SK-N-DZ (cell line): ENCODE measurements at regions not wholly inside any gene's neighbourhood (a gene's known extent, or its start where the extent isn't known, plus 50 kb on each side); places are given as distances from the start of the nearest gene placed in this dataset.
"Not testable (repeated sequence)": the region's sequence is repeated elsewhere in the genome, so short reads cannot be mapped to it uniquely, and the experiment has no call there.

Experiments
- DNase-seq: peaks from one replicate; pipeline ENCODE4 v3.0.0-alpha.2; 2015; ENCODE audit warnings: low spot score

GRCh38 chr3:72008226-72008996 lies 223.5 kb upstream of the PROK2 start:
- no peak for DNase-seq

DNA sequence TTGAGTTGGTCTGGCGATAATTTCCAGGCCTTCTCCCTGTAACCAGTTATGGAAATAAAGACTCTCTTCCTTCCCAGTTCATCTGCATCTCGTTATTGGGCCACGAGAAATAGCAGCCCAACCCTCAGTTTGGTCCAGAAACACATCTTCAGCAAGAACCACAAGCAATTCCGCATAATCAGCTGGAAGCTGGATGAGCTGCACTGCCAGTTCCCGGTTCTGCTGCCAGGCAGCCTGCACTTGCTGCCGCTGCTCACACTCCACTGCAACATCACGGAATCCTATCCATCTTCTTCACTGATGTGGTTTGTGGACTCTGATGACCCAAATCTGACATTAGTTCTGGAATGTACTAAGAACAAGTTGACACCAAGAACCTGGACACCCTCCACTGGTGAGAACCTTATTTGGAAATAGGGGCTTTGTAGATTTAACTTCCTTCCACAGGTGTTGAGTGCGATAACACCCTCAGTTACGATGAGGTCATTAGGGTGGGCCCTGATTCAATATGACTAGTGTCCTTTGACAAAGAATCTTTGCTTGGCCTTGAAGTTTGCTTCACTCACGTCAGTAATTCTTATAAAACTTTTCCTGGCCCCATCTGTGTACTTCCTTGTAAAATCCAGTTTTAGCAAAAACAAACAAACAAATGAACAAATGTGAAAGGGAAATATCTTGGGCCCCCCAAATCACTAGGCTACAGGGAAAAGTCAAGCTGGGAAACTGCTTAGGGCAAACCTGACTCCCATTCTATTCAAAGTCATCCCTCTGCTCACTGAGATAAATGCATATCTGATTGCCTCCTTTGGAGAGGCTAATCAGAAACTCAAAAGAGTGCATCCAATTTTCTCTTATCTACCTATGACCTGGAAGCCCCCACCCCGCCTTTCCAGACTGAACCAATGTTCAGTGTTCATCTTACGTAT lies 221.9 kb upstream of the PROK2 start:
- DNase-seq, result no peak

DNA sequence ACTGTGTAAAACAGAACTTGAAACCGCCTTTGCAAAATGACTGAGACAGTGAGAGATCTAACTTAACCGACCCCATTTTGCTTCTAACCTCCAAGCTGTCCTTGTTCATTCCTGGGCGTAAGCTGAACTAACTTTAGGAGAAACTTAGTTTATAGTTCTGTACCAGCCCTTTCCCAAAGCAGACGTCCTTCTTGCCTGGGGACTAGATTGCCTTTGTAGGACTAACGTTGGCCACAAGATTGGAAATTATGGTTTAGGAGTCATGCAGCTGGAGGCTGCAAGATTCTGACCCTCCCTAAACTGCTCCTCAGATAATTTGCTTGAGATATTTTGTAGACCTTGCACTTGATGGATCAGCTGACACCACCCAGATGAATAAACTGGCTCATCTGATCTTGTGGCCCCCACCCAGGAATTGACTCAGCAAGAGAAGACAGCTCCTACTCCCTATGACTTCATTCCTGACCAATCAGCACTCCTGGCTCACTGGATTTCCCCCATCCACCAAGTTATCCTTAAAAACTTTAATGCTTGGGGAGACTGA lies 219.9 kb upstream of the PROK2 start:
- no peak for DNase-seq

DNA sequence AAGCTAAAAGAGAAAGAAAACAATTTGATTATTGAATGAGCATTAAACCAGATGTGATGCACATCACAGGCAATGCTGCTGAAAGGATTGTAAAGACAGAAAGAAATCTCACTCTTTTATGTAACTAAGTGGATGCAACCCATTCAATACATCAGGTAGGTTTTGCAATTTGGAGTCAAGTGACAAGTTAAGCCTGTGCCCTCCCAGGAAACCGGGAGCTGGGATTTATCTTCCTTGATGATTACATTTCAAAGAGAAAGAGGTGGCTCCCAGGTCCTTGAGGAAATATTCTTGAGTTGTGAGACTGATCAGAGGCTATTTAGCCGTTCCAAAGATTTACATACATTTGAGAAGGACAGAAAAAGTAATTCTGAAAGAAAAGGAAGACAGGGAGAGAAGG lies 219.0 kb upstream of the PROK2 start:
- no peak for DNase-seq

- no peak for DNase-seq
These were observed 216.8 kb upstream of the PROK2 start for GRCh38 chr3:72001758-72002157.

DNA sequence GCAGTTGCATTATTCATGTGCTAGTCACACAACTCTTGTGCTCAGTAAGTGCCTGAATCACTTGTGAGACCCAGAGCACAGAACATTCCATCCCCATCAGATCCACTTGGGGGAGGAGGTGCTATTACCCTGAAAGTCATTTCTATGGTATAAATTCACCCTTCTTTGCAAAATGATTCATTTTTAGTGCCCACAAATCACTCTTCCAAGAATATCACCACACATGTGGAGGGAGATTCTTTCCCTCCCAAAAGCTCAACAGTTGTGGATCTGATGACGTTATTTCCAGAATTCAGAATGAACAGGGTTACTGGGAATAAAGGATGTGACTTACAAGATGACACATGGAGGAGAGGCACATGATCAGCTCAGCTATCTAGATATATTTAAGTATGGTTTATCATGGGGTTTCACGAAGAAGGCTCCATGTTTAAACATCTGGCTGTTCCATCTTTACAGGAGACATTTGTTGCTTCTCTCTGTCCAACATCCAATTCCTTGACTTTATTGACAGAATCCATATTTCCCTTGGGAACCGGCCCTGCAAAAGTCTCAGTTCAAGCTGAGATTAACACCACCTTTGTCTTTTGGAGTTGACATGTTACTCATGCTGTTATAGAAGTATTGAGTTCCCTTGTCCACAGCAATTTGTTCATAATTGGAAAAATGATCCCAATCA lies 214.2 kb upstream of the PROK2 start:
- no peak for DNase-seq

GRCh38 chr3:71997066-71997653 lies 212.2 kb upstream of the PROK2 start:
- no peak for DNase-seq

GRCh38 chr3:71994906-71995305 lies 210.0 kb upstream of the PROK2 start:
- no peak for DNase-seq

- no peak for DNase-seq
These were observed 209.3 kb upstream of the PROK2 start for GRCh38 chr3:71994203-71994602.

DNA sequence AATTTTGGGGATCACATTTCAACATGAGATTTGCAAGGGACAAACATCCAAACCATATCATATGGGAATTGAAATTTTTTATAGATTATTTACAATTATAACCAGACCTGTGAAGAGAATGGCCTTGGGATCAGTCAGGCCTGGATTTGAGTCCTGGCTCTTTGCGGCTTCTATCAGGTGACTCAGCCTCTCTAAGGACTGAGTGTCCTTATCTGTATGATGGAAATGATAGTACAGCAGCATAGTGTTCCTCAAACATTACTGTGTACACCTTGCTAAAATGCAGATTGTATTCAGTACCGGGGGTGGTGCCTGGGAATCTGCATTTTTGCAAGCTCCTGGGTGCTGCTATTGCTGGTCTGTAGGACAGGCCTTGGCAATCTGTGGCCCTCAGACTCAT lies 206.7 kb upstream of the PROK2 start:
- no peak for DNase-seq

GRCh38 chr3:71991046-71991445 lies 206.1 kb upstream of the PROK2 start:
- DNase-seq, result no peak

- no peak for DNase-seq
These were observed 205.6 kb upstream of the PROK2 start for GRCh38 chr3:71990545-71990944.

DNA sequence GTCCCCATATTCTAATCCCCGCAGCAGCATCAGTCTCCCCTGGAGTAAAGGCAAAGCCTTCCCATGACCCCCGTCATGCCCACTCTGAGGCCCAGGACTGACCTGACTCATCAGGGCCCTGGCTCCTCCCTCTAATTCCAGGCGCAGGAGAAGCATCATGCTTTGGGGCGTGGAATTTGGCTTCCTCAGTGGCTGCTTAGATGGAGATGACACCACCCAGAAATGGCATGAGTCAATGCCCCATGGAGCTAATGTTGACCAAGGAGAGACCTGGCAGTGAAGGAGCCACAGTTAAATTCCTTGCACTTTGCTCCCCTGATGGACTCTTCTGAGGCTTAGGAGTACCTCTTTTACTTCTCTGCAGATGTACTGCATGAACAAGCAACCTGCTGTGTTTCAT lies 204.2 kb upstream of the PROK2 start:
- DNase-seq, result no peak

DNA sequence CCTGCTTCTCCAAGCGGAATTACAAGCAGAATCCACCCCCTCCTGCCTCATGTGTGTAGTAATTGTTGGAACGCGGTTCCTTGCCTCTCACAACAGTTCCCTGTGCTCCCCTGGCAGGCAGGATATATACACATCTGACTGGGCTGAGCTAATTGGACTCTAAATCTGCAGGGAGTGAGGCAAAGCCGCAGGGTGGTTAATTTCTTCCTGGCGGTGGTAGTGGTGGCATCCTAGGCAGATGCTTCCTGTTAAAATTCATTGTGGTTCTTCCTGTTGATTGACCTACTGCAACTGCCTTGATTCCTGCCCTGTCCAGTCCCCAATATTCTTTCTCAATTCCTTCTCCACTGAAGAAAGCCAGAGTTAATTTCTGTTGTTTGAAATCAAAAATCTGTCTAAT lies 202.9 kb upstream of the PROK2 start:
- DNase-seq, result no peak

GRCh38 chr3:71987089-71987735 lies 202.3 kb upstream of the PROK2 start:
- no peak for DNase-seq

DNA sequence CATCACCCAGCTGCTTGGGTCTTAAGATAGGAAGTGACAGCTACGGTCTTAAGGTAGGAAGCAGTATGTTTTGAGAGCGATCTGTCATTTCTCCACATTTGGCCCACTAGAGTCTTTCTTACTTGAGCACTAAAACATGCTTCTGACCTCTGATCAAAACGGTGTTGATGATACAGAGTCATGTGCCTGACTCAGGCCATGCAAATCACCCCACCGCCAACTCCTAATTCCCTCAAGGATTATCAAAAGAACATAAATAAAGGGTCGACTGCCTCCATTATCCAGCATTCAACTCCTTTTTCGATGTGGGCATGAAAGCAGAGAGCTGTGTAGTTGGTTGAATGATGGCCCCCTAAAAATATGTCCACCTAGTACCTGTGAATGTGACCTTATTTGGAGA lies 201.7 kb upstream of the PROK2 start:
- no peak for DNase-seq

GRCh38 chr3:71984843-71985613 lies 200.1 kb upstream of the PROK2 start:
- DNase-seq, result no peak

DNA sequence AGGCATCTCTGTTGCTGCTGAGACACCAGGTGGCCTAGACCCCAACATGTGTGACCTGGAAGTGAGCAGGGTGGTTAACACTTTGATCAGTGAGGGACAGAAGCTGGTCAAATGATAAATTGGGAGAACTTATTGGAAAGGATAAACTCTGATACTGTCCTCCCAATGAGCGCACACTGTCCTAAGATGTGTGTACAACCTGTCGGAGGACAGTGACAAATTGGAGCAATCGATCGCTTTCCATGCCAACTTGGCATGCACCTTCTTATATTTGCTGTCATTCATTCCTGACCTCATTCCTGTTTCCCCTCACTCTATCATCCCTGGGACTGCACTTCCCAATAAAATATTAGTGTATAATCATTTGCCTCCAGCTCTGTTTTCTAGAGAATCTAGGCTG lies 198.7 kb upstream of the PROK2 start:
- DNase-seq, result no peak

DNA sequence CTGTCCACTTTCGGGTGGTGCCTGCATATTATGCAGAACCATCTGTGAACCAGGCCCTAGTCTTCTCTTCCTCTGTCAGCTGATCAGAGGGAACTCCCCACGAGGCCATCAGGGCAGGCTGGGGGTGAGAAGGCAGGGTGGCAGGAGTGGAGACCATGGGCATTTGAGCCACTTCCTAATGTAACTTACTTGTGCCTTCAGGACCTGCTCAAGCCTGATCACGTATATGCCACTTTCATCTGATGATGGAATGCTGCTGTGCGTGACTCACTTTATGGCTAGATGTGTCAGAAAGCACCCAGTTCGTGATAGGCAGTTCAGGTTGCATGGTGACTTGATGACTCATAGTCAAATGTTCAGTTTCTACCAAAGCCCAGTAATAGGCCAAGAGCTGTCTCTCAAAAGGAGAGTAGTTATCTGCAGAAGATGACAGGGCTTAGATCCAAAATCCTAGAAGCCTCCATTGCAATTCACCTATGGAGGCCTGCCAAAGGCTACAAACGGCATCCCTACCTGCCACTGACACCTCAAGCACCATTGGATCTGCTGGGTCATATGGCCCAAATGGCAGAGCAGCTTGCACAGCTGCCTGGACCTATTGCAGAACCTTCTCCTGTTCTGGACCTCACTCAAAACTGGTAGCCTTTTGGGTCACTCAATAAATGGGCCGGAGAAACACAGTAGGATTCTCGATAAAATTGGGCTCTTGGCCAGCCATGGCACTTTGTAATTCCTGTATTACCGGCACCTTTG lies 197.7 kb upstream of the PROK2 start:
- not testable (repeated sequence) for DNase-seq

DNA sequence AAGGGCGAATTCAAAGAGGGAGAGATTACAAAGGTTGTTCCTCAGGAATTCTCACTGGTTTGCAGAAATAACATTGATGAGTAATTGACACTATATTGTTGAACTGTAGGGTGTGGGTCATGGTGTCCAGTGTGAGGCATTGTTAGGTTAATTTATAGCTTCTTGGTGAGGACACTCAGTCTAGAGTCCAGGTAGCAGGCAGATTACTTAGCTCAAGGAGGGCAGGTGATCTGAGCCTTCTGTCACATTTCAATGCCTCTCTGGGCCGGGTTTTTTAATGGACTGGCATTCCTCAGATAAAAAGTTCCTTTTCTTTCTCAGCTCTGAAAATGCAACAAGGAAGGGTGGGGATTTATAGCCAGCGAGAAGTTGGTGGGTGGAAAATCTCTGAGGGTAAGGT lies 194.2 kb upstream of the PROK2 start:
- no peak for DNase-seq
